ENCODE measurements at regions not wholly inside any gene's neighbourhood (a gene's known extent, or its start where the extent isn't known, plus 50 kb on each side); places are given as distances from the start of the nearest gene placed in this dataset.
"Not testable (repeated sequence)": the region's sequence is repeated elsewhere in the genome, so short reads cannot be mapped to it uniquely, and the experiment has no call there.

DNA sequence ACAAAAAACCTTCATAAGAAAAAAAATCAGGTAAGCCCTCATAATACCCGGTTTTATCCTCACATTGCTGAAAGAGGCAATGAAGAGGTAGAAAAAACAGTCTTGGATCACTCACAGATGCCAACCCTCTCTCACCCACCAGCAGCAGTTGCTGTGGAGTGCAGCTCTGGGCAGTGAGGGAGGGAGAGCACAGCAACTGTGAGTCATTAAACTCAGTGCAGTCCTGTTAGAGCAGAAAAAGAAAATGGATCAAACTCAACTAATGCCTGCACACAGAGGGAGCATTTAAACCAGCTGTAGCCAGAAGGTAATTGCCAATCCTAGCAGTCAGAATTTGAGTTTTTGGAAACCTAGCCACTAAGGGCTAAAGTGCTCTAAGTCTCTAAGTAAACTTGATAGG lies 1050.6 kb upstream of the ALCAM start:
- no peak for DNase-seq

DNA sequence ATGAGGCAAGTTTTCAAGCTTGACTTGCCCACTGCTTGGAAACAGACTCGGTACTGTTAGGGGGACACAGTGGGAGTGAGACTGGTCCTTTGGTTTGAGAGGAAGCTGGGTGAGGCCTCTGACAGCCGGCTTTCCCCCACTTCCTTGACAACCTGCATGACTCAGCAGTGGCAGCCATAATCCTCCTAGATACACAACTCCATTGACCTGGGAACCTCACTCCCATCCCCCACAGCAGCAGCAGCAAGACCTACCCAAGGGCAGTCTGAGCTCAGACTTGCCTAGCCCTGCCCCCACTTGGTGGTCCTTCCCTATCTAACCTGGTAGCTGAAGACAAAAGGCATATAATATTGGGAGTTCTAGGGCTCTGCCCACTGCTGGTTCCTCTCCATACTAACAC lies 1043.5 kb upstream of the ALCAM start:
- DNase-seq = no peak

DNA sequence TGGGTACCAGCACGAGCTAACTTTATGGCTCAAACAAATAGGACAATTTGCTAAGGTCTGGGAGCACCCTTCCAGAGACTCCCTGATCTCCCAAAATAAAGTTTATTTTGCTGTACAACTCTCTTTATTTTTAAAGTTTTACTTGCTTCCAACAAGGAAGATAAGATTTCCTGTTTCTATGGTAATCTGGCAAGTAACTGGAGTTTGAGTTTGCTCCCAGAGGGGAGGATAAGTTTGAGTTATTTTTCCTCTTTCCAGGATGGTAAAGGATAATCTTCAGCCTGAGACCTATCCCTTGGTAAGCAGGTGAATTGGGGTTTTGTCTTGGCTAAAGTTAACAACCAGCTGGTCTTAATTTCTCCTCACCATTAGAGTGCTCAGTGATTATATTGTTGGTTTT lies 1019.4 kb upstream of the ALCAM start:
- no peak for DNase-seq

DNA sequence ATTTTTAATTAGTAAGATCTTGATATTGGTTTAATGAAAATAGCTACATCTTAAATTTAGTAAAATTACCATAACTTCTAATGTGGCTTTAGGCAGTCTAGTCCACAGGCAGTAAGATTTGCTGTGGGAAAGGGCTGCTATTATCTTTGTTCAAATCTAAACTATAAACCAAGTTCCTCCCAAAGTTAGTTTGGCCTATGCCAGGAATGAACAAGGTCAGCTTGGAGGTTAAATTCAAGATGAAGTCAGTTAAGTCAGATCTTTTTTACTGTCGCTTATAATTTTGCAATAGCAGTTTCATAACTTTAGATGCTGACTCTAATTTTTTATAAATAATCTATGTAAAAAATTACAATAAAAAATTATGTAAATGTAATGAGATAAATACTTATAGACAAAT lies 1016.9 kb upstream of the ALCAM start:
- DNase-seq = no peak

DNA sequence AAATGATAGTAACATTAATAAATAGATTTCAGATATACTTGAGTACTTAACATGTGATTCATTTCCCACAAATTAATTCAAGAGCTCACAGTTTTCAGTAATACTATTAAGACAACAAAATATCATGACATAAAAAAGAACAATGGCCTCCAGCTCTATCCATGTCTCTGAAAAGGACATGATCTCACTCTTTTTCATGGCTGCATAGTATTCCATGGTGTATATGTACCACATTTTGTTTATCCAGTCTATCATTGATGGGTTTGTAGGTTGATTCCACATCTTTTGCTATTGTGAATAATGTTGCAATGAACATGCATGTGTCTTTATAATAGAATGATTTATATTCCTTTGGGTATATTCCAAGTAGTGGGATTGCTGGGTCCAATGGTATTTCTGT lies 1012.8 kb upstream of the ALCAM start:
- no peak for DNase-seq

DNA sequence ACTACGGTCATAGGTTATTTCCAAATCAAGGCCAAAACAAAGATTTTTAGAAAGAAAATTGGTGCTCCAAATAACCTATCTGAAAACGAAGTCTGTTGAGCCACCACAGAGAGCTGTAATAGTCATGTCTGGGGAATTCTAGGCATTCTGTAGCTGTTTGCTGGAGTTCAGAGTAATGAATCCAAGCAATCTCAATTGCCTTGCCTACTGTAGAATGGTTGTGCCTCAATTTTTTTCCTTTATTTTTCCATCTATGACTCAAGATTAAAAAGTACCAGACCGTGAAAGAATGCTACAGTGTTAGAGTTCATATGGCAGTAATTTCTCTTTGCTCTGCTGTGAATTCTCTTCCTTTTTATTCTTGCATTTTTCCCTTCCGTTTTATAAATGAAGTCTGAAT lies 1007.2 kb upstream of the ALCAM start:
- DNase-seq = no peak

DNA sequence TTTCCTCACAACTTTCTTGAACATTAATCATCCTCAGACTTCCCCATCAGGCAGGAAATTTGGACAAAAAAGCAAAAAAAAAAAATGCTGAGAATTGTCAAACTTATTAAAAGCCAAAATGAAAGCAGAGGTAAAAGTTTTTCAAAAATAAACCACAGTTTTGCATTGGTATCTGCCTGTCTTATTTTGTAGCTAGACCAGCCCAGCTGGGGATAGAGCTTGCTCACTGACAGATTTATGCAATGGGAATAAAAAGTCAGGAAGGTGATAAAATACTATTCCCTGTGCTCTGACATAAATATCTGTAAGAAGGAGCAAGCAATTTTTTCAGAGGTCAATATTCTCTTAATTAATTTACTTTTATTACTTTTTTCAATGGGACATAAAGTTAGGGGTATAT lies 1006.7 kb upstream of the ALCAM start:
- no peak for DNase-seq

DNA sequence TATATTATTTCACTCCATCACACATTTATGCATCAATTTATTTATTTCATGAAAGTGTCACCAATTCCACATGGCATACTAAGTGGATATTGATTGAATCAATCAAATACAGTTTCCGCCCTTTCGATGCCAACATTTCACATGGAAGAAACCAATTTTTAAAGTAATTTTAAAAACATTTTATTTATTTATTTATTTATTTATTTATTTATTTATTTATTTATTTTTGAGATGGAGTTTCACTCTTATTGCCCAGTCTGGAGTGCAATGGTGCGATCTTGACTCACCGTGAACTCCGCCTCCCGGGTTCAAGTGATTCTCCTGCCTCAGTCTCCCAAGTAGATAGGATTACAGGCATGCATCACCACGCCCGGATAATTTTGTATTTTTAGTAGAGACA lies 1005.0 kb upstream of the ALCAM start:
- DNase-seq = not testable (repeated sequence)

DNA sequence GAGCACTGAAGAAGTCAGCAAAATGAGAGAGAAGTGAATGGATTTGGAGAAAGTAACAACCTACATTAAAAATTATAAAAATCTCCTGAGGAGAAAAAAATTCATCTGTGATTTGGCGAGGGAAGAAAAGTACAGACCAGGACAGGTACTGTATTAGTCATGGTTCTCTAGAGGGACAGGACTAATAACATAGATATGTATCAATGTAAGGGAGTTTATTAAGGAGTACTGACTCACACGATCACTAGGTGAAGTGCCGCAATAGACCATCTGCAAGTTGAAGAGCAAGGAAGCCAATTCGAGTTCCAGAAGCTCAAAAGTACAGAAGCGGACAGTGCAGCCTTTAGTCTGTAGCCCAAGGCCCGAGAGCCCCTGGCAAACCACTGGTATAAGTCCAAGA lies 1004.4 kb upstream of the ALCAM start:
- DNase-seq = no peak

DNA sequence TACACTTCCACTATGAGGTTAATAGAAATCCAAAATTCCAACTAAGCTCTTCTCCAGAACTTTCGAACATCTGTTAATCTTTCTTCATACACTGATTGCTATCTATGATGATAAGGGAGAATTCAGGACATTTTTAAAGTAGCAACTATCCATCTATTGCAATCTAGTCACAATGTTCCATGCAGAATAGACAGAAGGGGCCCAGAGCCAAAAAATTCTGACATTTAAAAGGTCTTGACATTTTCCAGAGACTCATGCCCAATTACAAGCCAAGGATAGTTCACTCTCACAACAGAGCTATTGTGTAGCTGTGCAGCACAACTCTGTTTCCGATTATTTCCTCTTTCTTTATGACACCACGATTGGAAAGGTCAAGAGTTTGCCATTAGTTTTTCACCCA lies 999.7 kb upstream of the ALCAM start:
- DNase-seq = no peak

DNA sequence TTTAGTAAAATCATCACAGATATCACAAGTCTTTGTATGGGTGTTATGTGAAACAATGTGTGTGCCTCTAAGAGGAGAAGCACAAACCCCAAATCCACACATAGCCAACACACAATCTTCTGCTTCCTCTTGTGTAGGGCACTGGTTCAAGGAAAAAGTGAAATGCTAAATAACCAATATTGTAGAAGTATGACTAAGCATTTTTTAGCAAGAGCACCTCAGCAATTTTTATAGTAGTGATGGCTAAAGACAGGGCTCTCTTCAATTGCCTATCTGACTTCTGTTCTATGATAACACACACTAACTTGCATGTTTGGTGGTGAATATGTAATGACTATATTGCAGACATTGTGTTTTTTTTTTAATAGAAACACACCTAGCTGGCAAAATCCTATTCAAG lies 997.9 kb upstream of the ALCAM start:
- DNase-seq = no peak

DNA sequence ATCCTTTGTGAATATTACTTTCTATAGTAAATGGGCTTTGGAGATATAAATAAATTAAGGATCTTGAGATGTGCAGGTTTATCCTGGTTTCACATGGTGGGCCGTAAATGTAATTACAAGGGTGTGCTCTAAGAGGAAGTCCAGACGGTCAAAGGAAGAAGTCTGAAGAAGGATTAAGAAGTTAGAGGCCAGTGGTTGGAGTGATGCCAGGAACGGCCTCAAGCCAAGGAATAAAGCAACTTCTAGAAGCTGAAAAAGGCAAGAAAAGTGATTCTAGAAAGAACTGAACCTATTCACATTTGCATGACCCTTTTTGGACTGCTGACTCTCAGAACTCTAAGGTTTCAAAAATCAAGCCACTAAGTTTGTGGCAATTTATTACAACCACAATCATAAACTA lies 981.3 kb upstream of the ALCAM start:
- DNase-seq = no peak

DNA sequence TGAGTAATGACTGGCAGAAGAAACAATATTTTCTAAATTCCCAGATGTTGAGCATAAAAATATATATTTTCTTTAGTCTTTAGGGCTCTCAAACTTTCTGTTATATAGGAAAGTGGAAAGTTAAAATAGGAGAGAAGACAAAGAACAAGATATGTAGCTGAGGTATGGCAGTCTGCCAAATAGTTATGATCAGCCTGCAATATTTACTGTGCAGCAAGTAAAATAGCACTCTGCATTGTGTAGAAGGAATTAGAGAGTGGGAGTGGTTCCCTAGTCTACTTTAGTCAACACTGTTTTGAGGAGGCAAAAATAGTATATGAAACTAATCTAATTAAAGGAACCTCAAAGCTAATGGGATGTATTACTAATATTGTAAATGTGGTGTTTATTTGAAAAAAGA lies 978.1 kb upstream of the ALCAM start:
- peak; percentile 63 for DNase-seq

DNA sequence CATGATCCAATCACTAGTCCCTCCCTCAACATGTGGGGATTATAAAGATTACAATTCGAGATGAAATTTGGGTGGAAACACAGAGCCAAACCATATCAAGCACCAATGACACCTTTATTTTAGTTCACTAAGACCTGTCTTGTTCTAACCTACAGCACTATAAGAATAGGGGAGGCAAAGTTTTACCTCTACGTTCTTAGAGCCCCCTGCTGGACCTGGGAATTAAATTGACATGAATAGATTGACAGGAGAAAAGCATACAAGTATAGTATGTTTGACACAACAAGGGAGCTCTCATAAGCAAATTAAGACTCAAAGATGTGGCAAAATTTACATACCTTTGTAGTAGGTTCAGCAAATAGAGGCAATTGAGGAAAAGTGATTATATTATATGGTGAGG lies 974.4 kb upstream of the ALCAM start:
- DNase-seq = no peak

DNA sequence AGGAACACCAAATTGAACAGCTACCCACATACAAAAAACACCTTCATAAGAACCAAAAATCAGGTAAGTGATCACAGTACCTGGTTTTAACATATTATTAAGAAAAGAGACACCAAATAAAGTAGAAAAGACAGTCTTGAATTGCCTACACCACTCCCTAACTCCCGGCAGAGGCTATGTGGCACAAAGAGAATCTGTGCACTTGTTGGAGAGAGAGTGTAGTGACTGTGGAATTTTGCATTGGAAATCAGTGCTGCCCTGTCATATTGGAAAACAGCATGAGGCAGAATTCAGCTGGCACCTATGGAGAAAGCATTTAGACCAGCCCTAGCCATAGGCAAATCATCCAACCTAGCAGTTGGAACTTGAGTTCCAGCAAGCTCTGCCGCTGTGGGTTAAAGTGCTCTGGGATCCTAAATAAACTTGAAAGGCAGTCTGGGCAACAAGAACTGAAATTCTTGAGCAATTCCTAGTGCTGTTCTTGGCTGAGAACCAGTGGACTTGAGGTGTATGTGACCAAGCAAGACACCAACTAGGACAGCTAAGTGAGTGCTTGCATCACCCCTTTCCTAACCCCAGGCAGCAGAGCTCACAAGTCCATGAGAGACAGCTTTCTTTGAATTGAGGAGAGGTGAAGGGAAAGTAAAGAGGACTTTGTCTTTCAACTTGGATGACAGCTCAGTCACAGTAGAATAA lies 969.6 kb upstream of the ALCAM start:
- DNase-seq = no peak

DNA sequence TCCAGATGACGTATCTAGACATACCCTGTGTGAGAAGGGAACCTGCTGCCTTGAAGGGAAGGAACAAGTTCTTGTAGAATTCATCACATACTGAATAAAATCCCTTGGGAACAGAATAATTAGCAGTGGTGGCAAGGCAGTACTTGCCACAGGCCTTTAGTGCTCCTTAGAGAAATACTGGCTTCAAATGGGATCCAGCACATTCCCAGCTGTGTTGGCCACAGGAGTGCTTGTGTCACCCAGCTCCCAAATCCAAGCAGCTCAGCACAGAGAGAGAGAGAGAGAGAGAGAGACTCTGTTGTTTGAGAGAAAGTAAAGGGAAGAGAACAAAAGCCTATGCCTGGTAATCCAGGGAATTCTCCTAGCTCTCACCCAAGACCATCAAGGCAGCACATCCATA lies 969.0 kb upstream of the ALCAM start:
- no peak for DNase-seq

DNA sequence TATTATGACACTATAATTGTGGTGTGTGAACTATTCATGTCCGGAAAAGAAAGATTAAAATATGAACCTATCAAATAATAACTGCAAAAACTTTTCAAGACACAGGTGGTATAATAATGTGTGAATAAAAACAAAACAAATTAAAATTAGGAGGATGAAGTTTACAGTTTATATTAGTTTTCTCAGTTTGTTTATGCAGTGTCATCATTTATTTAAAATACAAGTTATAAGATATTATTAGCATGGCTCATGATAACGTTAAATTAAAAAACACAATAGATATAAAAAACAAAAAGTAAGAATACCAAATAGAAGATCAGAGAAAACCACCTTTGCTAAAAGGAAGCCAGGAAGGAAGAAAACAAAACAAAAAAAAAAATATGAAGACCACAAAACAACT lies 963.8 kb upstream of the ALCAM start:
- no peak for DNase-seq

DNA sequence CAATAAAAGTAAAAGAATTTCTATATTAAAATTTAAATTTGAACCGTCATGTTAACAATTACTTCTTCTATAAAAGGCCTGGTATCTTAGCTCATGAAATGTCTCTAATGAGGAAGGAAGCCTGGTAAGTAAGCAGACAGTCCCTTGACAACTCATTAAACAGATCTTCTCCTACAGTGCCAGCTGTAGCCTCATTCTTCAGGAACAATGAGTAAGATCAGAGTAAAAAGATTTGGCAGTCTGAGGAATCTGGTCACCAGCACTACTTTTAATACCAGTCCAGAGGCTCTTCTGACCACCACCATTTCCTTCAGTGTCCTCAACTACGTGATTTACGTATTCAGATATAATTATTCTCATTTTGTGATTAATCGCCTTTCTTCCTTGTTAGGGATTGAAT lies 955.0 kb upstream of the ALCAM start:
- DNase-seq = no peak

DNA sequence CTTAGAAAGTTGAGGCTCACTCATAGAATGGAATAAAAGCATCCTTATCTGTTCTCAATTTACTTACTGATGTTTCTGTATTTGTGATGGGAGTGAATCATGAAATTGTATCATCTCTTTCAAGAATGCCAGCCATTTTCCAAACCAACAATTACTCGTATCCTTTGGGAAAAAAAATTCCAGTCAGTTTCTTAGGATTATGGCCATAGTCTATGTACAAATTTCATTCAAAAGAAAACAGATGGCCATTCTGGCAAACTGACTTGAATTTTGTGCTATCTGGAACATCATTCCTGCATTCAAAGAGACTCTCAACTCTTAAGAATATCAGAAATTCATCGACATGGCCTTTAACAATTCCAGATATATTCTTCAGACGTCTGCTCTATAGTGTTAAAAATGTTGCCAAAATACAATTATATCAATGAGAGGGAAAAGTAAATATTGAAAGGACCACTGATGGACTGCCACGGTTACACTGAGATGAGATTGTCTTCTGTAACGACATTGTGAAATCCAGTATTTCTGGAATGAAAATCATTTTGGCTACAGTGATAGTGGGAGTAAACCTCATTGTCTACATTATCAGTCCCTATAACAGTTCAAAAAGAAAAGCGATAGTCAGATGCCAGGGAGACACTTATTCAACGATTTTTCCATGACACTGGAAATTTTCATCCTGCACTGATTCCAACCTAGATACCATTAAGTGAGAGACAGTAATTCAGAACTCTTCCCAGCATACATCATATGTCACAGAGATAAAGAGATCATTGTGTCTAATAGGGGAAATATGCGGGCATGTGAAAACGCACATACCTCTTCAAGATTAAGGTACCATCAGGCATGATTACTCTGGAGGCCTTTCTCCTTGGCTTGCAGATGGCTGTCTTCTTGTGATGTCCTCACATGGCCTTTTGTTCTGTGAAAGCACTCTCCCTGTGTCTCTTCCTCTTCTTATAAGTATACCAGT lies 953.8 kb upstream of the ALCAM start:
- no peak for DNase-seq

DNA sequence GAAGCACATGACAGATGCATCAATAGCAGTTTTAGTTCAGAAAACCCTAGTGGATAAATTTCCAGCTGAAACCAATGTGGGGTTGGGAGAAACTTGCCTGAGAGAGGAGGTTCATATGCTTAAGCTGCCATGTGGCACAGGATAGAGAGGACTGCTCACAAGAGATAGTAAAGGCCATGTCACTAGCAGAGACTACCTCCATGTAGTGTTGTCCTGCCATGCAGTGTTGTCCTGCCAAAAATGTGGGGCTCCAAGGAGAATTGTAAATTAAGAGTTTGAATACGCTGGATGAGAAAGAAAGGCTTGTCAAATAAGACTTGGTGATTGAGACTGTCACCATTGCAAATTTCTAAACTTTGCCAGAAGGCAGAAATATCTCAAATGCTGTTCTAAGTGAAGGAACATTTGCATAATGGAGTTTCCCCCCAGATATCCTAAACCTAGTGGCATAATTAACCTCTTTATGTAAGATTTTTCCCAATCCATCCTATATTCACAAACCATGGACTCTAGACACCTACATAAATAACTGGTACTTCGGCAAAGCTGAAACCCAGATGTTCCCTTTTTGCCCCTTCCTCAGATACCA lies 938.3 kb upstream of the ALCAM start:
- DNase-seq = no peak

DNA sequence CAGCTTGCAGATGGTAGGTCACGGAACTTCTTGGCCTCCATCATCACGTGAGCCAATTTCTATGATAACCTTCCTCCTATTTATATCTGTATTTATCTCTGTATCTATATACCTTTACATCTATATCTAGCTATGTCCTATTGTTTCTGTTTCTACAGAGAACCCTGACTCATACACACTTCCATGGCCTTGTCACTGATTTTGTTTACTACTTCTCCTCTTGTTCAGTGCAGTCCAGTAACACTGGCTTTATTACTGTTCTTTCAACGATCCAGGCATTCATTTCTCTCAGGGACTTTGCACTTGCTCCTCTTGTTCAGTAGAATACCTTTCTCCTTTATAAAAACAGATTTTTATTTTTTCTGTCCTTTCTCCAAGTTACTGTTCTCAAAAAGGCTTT lies 937.0 kb upstream of the ALCAM start:
- DNase-seq = no peak

DNA sequence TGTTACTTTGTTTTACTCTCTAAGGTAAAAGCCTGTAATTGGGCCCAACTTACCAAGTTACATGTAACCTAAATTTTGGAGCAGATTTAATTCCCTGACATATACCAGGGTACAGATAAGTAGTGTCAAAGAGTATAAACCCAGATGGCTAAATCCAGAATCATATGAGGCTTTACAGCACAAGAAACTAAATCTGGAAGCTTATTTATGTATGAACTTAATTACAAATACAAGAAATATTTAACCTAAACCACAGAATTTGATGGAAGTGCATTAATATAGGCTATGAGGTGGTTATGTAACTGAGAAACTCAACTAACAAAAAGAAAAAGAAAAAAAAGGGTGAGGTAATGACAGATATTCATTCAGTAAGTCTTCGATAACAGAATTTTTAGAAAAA lies 930.2 kb upstream of the ALCAM start:
- no peak for DNase-seq

DNA sequence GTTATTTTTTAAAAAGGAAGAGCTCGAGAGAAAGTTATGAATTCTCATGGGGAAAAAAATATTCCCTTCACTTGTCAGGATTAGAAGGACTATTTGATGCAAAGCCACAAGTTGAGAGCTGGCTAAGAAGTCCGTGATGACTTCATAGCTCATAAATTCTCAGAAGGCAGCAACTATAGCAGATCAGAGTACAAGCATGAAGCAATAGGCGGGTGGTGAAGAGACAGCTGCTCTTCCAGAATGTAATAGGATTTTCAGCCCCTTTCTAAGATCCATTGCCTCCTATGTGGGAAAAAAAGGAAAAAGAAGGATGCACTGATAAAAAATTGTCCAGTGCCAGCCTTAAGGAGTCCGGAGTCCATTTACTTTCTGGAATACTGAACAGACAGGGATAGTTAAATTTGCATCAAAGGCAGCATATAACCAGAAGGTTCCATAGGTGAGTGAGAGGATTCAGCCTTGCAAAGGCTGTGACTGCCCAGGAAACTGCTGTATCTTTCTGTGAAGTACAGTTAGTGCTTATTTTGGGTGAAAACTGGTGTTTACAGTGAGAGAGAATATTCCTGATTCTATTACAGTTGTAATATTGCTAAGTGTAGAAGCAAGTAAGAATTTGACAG lies 929.5 kb upstream of the ALCAM start:
- no peak for DNase-seq

DNA sequence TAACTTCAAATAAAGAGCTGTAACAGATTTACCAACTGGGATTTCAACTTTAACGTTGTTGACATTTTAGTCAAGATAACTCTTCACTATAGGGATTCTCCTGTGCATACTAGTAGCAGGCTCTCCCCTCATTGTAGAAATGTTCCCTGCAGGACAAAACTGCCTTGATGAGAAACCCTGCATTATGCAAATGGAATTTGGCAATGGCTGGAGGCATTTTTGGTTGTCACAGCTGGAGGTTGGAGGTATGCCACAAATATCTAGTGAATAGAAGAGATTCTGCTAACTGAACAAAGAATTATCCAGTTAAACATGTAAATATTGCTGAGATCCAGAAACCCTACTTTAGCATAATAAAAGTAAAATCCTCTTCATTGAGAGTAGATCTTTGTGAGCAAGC lies 928.8 kb upstream of the ALCAM start:
- no peak for DNase-seq

All from NCI-H1436 (cell line).